Medulla oblongata (tissue), 1 donor: ENCODE measurements at regions not wholly inside any gene's neighbourhood (a gene's known extent, or its start where the extent isn't known, plus 50 kb on each side); places are given as distances from the start of the nearest gene placed in this dataset.

Source experiments
- DNase-seq: peaks from one replicate; pipeline ENCODE4 v3.0.0-alpha.2; 2015; ENCODE audit errors: extremely low spot score

GRCh38 chr3:44090036-44090435 is 151.7 kb upstream of the TOPAZ1 start:
- DNase-seq, result no peak

GRCh38 chr3:44092497-44092896 is 149.2 kb upstream of the TOPAZ1 start:
- no peak for DNase-seq

GRCh38 chr3:44093531-44093930 is 148.2 kb upstream of the TOPAZ1 start:
- DNase-seq, result no peak

GRCh38 chr3:44098656-44099415 is 142.8 kb upstream of the TOPAZ1 start:
- peak; percentile 48 for DNase-seq

- DNase-seq, result peak; percentile 40
Observed at GRCh38 chr3:44099566-44100297, 142.0 kb upstream of the TOPAZ1 start.

- DNase-seq, result no peak
Observed at GRCh38 chr3:44100298-44100695, 141.4 kb upstream of the TOPAZ1 start.

- no peak for DNase-seq
Observed at GRCh38 chr3:44104043-44104442, 137.6 kb upstream of the TOPAZ1 start.

- DNase-seq, result no peak
Observed at GRCh38 chr3:44104668-44105321, 136.9 kb upstream of the TOPAZ1 start.

GRCh38 chr3:44105571-44105970 is 136.1 kb upstream of the TOPAZ1 start:
- DNase-seq, result no peak

GRCh38 chr3:44106756-44107155 is 134.9 kb upstream of the TOPAZ1 start:
- DNase-seq, result peak; percentile 78

- no peak for DNase-seq
Observed at GRCh38 chr3:44108481-44108880, 133.2 kb upstream of the TOPAZ1 start.

- DNase-seq, result no peak
Observed at GRCh38 chr3:44109771-44110361, 131.8 kb upstream of the TOPAZ1 start.

GRCh38 chr3:44110648-44111047 is 131.0 kb upstream of the TOPAZ1 start:
- no peak for DNase-seq

- no peak for DNase-seq
Observed at GRCh38 chr3:44111482-44111881, 130.2 kb upstream of the TOPAZ1 start.

- peak; percentile 55 for DNase-seq
Observed at GRCh38 chr3:44114142-44114541, 127.5 kb upstream of the TOPAZ1 start.

- DNase-seq, result no peak
Observed at GRCh38 chr3:44117239-44117638, 124.4 kb upstream of the TOPAZ1 start.

- no peak for DNase-seq
Observed at GRCh38 chr3:44117736-44118135, 124.0 kb upstream of the TOPAZ1 start.

- peak; percentile 44 for DNase-seq
Observed at GRCh38 chr3:44120721-44121582, 120.7 kb upstream of the TOPAZ1 start.

GRCh38 chr3:44125246-44125645 is 116.4 kb upstream of the TOPAZ1 start:
- DNase-seq, result no peak

GRCh38 chr3:44125882-44126281 is 115.8 kb upstream of the TOPAZ1 start:
- DNase-seq, result no peak

- DNase-seq, result no peak
Observed at GRCh38 chr3:44128057-44128775, 113.5 kb upstream of the TOPAZ1 start.
